Psoas muscle (tissue), 7 donors: ENCODE measurements at regions not wholly inside any gene's neighbourhood (a gene's known extent, or its start where the extent isn't known, plus 50 kb on each side); places are given as distances from the start of the nearest gene placed in this dataset.

ENCODE experiments used
- ATAC-seq, 4 donors: fragments of 200-7000 bp; cut with Tn5 transposase; one replicate each; pipeline ENCODE4 v1.9.1; 2020; ENCODE audit warnings: moderate library complexity in 3 of 4, mild to moderate bottlenecking in 2 of 4
- DNase-seq, 2 donors: peaks; one replicate each; pipeline ENCODE4 v3.0.0-alpha.2; 2020
- H3K27ac ChIP-seq: fragments of 200-600 bp; one replicate; pipeline ENCODE4 v1.8.0; 2022
- H3K27me3 ChIP-seq, 3 donors: fragments of 200-600 bp in 1 of 3; one replicate each; pipeline versions ENCODE4 v1.6.1 to v1.8.0; 2013 to 2022; ENCODE audit warnings: low read length in 2 of 3, mild to moderate bottlenecking in 2 of 3, moderate library complexity in 1 of 3; ENCODE audit not compliant: insufficient read depth in 3 of 3
- H3K36me3 ChIP-seq, 2 donors: fragments of 200-600 bp in 1 of 2; one replicate each; pipeline versions ENCODE4 v1.6.1 to v1.8.0; 2013 to 2022; ENCODE audit warnings: low read depth in 1 of 2, mild to moderate bottlenecking in 1 of 2, moderate library complexity in 1 of 2; ENCODE audit not compliant: insufficient read depth in 1 of 2
- H3K4me1 ChIP-seq: fragments of 200-600 bp; one replicate; pipeline ENCODE4 v1.8.0; 2022
- H3K4me3 ChIP-seq: fragments of 200-600 bp; one replicate; pipeline ENCODE4 v1.8.0; 2022; ENCODE audit warnings: mild to moderate bottlenecking
- H3K9me3 ChIP-seq: fragments of 200-600 bp; one replicate; pipeline ENCODE4 v1.8.0; 2022
- CTCF ChIP-seq: fragments of 200-600 bp; IDR thresholded peaks from one replicate; pipeline ENCODE4 v1.8.0; 2022; ENCODE audit warnings: antibody characterized with exemption
- WGBS, 3 donors: extraction: QIAGEN DNeasy Blood & Tissue Kit; methylation state at CpG; one replicate each; pipeline versions ENCODE4 v1.1.6 to v1.1.7; 2013; 5-methylcytosine and 5-hydroxymethylcytosine counted together
- intact Hi-C, 2 donors: fragments of 100-400 bp; cut with DNase I; formaldehyde crosslinking; loops; one replicate each; pipeline versions ENCODE4 v1.11.0 to v1.14.2; 2022
- donor health status: healthy with polysubstance abuse.
- donor health status: DM: no; HTN: no; CAD: no; lungs with moderate emphysema.
- donor health status: Bipolar disorder and iron deficiency.
- donor health status: healthy.
- donor health status: DM: yes; HTN: yes; CAD: no.
- donor health status: DM: no; HTN: no; CAD: no.
- donor health status: DM: yes; HTN: yes; CAD: no.

GRCh38 chr4:180156684-180157083, 2086.5 kb upstream of the TENM3 start:
- 95 to 97% (median 97%) methylated on average over 1 of the region's 1 CpG for WGBS, 3 donors
- no peak for TF ChIP-seq CTCF

GRCh38 chr4:180160195-180160983, 2082.8 kb upstream of the TENM3 start:
- intact Hi-C loops, result no loop called here

More at GRCh38 chr4:180156684-180157083, 2086.5 kb upstream of the TENM3 start:
- intact Hi-C loops, result no loop called here
- Histone ChIP-seq H3K4me3 (no peak overlapping the region), H3K4me1 (no peaks in the 10 kb centered on the region), H3K36me3 (no peaks in the 10 kb centered on the region), H3K27ac (no peak overlapping the region), H3K9me3 (no peaks in the 10 kb centered on the region), H3K27me3 (no peaks in the 10 kb centered on the region)
- ATAC-seq (no peak), DNase-seq (no peak)

GRCh38 chr4:180164799-180165198, 2078.4 kb upstream of the TENM3 start:
- ATAC-seq, result peak in 1 of 4 donors; percentile 41
- WGBS, 3 donors, result 80 to 85% (median 85%) methylated on average over 2 of the region's 2 CpGs
- Histone ChIP-seq H3K9me3 (no peaks in the 10 kb centered on the region), H3K4me1 (no peaks in the 10 kb centered on the region), H3K36me3 (no peaks in the 10 kb centered on the region), H3K27me3 (no peaks in the 10 kb centered on the region), H3K4me3 (no peak overlapping the region), H3K27ac (no peak overlapping the region)
- no peak for DNase-seq
- intact Hi-C loops, result no loop called here
- TF ChIP-seq CTCF, result no peak

More at GRCh38 chr4:180160195-180160983, 2082.8 kb upstream of the TENM3 start:
- TF ChIP-seq CTCF, result no peak
- Histone ChIP-seq H3K36me3 (no peaks in the 10 kb centered on the region), H3K27me3 (no peaks in the 10 kb centered on the region), H3K9me3 (no peaks in the 10 kb centered on the region), H3K4me3 (no peak overlapping the region), H3K27ac (no peak overlapping the region), H3K4me1 (no peaks in the 10 kb centered on the region)
- ATAC-seq, result no peak
- 77 to 82% (median 78%) methylated on average over 8 of the region's 8 CpGs for WGBS, 3 donors
- no peak for DNase-seq

GRCh38 chr4:180169394-180169793, 2073.8 kb upstream of the TENM3 start:
- Histone ChIP-seq H3K36me3 (no peaks in the 10 kb centered on the region), H3K4me3 (no peak overlapping the region), H3K27me3 (no peaks in the 10 kb centered on the region), H3K9me3 (no peaks in the 10 kb centered on the region), H3K27ac (no peak overlapping the region), H3K4me1 (no peaks in the 10 kb centered on the region)
- 54 to 59% (median 56%) methylated on average over 3 of the region's 3 CpGs for WGBS, 3 donors
- intact Hi-C loops, result no loop called here
- no peak for ATAC-seq
- TF ChIP-seq CTCF, result no peak
- DNase-seq, result no peak

GRCh38 chr4:180169966-180170365, 2073.2 kb upstream of the TENM3 start:
- Histone ChIP-seq H3K4me3 (no peak overlapping the region), H3K36me3 (no peaks in the 10 kb centered on the region), H3K4me1 (no peaks in the 10 kb centered on the region), H3K27ac (no peak overlapping the region), H3K27me3 (no peaks in the 10 kb centered on the region), H3K9me3 (no peaks in the 10 kb centered on the region)
- DNase-seq (no peak), ATAC-seq (no peak)
- intact Hi-C loops, result no loop called here
- TF ChIP-seq CTCF, result no peak
- WGBS, 3 donors, result 41 to 68% (median 43%) methylated on average over 1 of the region's 1 CpG
